GM23338 (cell line): ENCODE measurements at regions not wholly inside any gene's neighbourhood (a gene's known extent, or its start where the extent isn't known, plus 50 kb on each side); places are given as distances from the start of the nearest gene placed in this dataset.

Experiments used
- CREB1 ChIP-seq: fragments of 250-450 bp; sonication (Bioruptor Pico); IDR thresholded peaks from 2 replicates; pipeline ENCODE4 v1.5.0; 2020; ENCODE audit warnings: low read depth, mild to moderate bottlenecking, moderate library complexity
- EZH2 ChIP-seq: fragments of 200-600 bp; sonication (generic); IDR thresholded peaks from one replicate; pipeline ENCODE4 v1.8.0; 2017; ENCODE audit warnings: antibody characterized with exemption, mild to moderate bottlenecking, low read depth; ENCODE audit not compliant: unreplicated experiment
- EZH2phosphoT487 ChIP-seq: fragments of 200-600 bp; sonication (generic); IDR thresholded peaks from one replicate; pipeline ENCODE4 v1.8.1; 2018; ENCODE audit warnings: antibody characterized with exemption; ENCODE audit not compliant: unreplicated experiment
- NANOG ChIP-seq: IDR thresholded peaks from 2 replicates; pipeline ENCODE4 v1.6.1; 2016; ENCODE audit warnings: antibody characterized with exemption, borderline replicate concordance
- POLR2AphosphoS5 ChIP-seq: IDR thresholded peaks from 2 replicates; pipeline ENCODE4 v1.6.1; 2016; ENCODE audit warnings: antibody characterized with exemption, low read depth
- ZNF331 ChIP-seq: fragments of 250-450 bp; sonication (Bioruptor Pico); IDR thresholded peaks from 2 replicates; pipeline ENCODE4 v1.5.0; 2020; ENCODE audit warnings: low read depth, mild to moderate bottlenecking, moderate library complexity
- TF ChIP-seq, protein P1 (sequence below), 2 experiments: fragments of 200-600 bp in 1 of 2; sonication (generic) in 1 of 2; conservative IDR thresholded peaks; 2 replicates each; pipeline versions ENCODE4 v1.5.1 to v1.6.1; 2016 to 2017; ENCODE audit warnings: antibody characterized with exemption in 2 of 2, low read depth in 2 of 2, mild to moderate bottlenecking in 2 of 2, moderate library complexity in 1 of 2
- TF ChIP-seq, protein P2 (sequence below): IDR thresholded peaks from one replicate; pipeline ENCODE4 v1.6.1; 2018; ENCODE audit warnings: antibody characterized with exemption; ENCODE audit not compliant: unreplicated experiment

DNA sequence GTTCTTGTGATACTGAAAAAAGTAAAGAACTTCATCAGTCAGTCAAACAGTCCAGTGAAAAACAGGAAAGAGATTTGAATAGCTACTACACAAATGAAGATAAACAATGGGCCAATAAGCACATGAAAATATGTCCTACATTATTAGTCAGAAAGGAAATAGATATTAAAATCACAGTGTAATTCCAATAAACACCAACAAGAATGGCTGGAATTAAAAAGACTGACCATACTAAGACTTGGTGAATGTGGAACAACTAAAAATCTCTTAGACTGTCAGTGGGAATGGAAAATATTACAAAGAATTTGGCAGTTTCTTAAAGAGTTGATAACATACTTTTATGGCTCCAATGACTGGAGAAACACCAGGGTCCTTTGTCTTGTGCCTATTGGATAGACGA, 241.8 kb upstream of the USP24 start:
- TF ChIP-seq, protein P1, sequence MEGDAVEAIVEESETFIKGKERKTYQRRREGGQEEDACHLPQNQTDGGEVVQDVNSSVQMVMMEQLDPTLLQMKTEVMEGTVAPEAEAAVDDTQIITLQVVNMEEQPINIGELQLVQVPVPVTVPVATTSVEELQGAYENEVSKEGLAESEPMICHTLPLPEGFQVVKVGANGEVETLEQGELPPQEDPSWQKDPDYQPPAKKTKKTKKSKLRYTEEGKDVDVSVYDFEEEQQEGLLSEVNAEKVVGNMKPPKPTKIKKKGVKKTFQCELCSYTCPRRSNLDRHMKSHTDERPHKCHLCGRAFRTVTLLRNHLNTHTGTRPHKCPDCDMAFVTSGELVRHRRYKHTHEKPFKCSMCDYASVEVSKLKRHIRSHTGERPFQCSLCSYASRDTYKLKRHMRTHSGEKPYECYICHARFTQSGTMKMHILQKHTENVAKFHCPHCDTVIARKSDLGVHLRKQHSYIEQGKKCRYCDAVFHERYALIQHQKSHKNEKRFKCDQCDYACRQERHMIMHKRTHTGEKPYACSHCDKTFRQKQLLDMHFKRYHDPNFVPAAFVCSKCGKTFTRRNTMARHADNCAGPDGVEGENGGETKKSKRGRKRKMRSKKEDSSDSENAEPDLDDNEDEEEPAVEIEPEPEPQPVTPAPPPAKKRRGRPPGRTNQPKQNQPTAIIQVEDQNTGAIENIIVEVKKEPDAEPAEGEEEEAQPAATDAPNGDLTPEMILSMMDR (conservative IDR thresholded peaks at IDR 0.05; ENCODE audit: low read depth in 2 of 2): no peak
- TF ChIP-seq EZH2 (no peak), CREB1 (CRISPR knock-in tag) (no peak), POLR2AphosphoS5 (no peak), EZH2phosphoT487 (no peak), NANOG (no peak), ZNF331 (no peak)
- TF ChIP-seq, protein P2, sequence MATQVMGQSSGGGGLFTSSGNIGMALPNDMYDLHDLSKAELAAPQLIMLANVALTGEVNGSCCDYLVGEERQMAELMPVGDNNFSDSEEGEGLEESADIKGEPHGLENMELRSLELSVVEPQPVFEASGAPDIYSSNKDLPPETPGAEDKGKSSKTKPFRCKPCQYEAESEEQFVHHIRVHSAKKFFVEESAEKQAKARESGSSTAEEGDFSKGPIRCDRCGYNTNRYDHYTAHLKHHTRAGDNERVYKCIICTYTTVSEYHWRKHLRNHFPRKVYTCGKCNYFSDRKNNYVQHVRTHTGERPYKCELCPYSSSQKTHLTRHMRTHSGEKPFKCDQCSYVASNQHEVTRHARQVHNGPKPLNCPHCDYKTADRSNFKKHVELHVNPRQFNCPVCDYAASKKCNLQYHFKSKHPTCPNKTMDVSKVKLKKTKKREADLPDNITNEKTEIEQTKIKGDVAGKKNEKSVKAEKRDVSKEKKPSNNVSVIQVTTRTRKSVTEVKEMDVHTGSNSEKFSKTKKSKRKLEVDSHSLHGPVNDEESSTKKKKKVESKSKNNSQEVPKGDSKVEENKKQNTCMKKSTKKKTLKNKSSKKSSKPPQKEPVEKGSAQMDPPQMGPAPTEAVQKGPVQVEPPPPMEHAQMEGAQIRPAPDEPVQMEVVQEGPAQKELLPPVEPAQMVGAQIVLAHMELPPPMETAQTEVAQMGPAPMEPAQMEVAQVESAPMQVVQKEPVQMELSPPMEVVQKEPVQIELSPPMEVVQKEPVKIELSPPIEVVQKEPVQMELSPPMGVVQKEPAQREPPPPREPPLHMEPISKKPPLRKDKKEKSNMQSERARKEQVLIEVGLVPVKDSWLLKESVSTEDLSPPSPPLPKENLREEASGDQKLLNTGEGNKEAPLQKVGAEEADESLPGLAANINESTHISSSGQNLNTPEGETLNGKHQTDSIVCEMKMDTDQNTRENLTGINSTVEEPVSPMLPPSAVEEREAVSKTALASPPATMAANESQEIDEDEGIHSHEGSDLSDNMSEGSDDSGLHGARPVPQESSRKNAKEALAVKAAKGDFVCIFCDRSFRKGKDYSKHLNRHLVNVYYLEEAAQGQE: no peak
